OCI-LY1 (cell line): ENCODE measurements at regions not wholly inside any gene's neighbourhood (a gene's known extent, or its start where the extent isn't known, plus 50 kb on each side); places are given as distances from the start of the nearest gene placed in this dataset.

Experiments used
- H2AFZ ChIP-seq: fragments of 200-600 bp; sonication (generic), shearing (Covaris generic); 2 replicates; pipeline ENCODE4 v1.6.0; 2014; ENCODE audit warnings: antibody characterized with exemption, mild to moderate bottlenecking, low read length
- H3F3A ChIP-seq: fragments of 200-600 bp; sonication (generic), shearing (Covaris generic); 2 replicates; pipeline ENCODE4 v1.6.0; 2014; ENCODE audit warnings: mild to moderate bottlenecking, antibody characterized with exemption, low read length, moderate library complexity; ENCODE audit not compliant: insufficient read depth
- H3K27ac ChIP-seq: fragments of 200-600 bp; sonication (generic); 2 replicates; pipeline ENCODE4 v1.5.1; 2014; ENCODE audit warnings: low read length, mixed run types, mild to moderate bottlenecking, low read depth; ENCODE audit not compliant: poor library complexity, severe bottlenecking
- H3K27me3 ChIP-seq: fragments of 200-600 bp; sonication (generic); 2 replicates; pipeline ENCODE4 v1.6.0; 2014; ENCODE audit warnings: antibody characterized with exemption, mild to moderate bottlenecking, low read length, moderate library complexity; ENCODE audit not compliant: insufficient read depth
- H3K36me3 ChIP-seq: fragments of 200-600 bp; sonication (generic); 2 replicates; pipeline ENCODE4 v1.6.1; 2014; ENCODE audit warnings: mild to moderate bottlenecking, antibody characterized with exemption, low read length, moderate library complexity, mixed read lengths; ENCODE audit not compliant: insufficient read depth
- H3K4me1 ChIP-seq: fragments of 200-600 bp; sonication (generic); 2 replicates; pipeline ENCODE4 v1.5.1; 2014; ENCODE audit warnings: mild to moderate bottlenecking, low read length, moderate library complexity; ENCODE audit not compliant: insufficient read depth, severe bottlenecking
- H3K4me2 ChIP-seq: fragments of 200-600 bp; sonication (generic), shearing (Covaris generic); 2 replicates; pipeline ENCODE4 v1.6.1; 2014; ENCODE audit warnings: low read length
- H3K4me3 ChIP-seq: fragments of 200-600 bp; sonication (generic); 2 replicates; pipeline ENCODE4 v1.5.1; 2014; ENCODE audit warnings: low read length, low read depth, mild to moderate bottlenecking, mixed read lengths; ENCODE audit not compliant: poor library complexity, severe bottlenecking
- H3K79me2 ChIP-seq: fragments of 200-600 bp; shearing (Covaris generic); 2 replicates; pipeline ENCODE4 v1.6.1; 2016; ENCODE audit warnings: mixed run types, low read length, mixed read lengths; ENCODE audit not compliant: insufficient read depth
- H3K9ac ChIP-seq: fragments of 200-600 bp; sonication (generic), shearing (Covaris generic); 2 replicates; pipeline ENCODE4 v1.6.1; 2014; ENCODE audit warnings: mild to moderate bottlenecking, low read length, mixed read lengths
- H3K9me2 ChIP-seq: fragments of 200-600 bp; sonication (generic), shearing (Covaris generic); 2 replicates; pipeline ENCODE4 v1.6.1; 2014; ENCODE audit warnings: low read depth, mild to moderate bottlenecking, low read length, mixed read lengths
- H3K9me3 ChIP-seq: fragments of 200-600 bp; shearing (Covaris generic); 2 replicates; pipeline ENCODE4 v1.6.1; 2014; ENCODE audit warnings: low read length, mixed read lengths
- H4K20me1 ChIP-seq: fragments of 200-600 bp; sonication (generic), shearing (Covaris generic); 2 replicates; pipeline ENCODE4 v1.6.0; 2016; ENCODE audit warnings: mild to moderate bottlenecking, low read length; ENCODE audit not compliant: insufficient read depth
- CTCF ChIP-seq: fragments of 200-600 bp; sonication (generic), shearing (Covaris generic); IDR thresholded peaks from 2 replicates; pipeline ENCODE4 v1.5.1; 2017; ENCODE audit warnings: mild to moderate bottlenecking, antibody characterized with exemption, low read length, moderate library complexity, mixed read lengths
- EZH2 ChIP-seq: fragments of 200-600 bp; sonication (generic), shearing (Covaris generic); IDR thresholded peaks from 2 replicates; pipeline ENCODE4 v1.8.0; 2017; ENCODE audit warnings: borderline replicate concordance, mixed run types, mild to moderate bottlenecking, antibody characterized with exemption, low read length, moderate library complexity, mixed read lengths

- peak overlapping the region; percentile 62 for H3K4me2 ChIP-seq
- H3K27ac ChIP-seq, result peak overlapping the region; percentile 96
- no peak for TF ChIP-seq EZH2
- TF ChIP-seq CTCF, result no peak
These were observed 1231.2 kb upstream of the ZEB2 start for GRCh38 chr2:145751155-145751554.

GRCh38 chr2:145750612-145751011 is 1230.7 kb upstream of the ZEB2 start:
- Histone ChIP-seq H3K9me2 (no peaks in the 10 kb centered on the region), H3K36me3 (no peaks in the 10 kb centered on the region), H3F3A (no peaks in the 10 kb centered on the region; the same call in 1 of the 2 replicates), H3K4me3 (peak overlapping the region; percentile 25), H3K79me2 (no peaks in the 10 kb centered on the region), H4K20me1 (no peaks in the 10 kb centered on the region), H3K9ac (peak overlapping the region; percentile 74), H3K4me2 (peak overlapping the region; percentile 62), H3K27ac (peak overlapping the region; percentile 96), H3K27me3 (no peaks in the 10 kb centered on the region), H2AFZ (no peak overlapping the region), H3K9me3 (no peaks in the 10 kb centered on the region), H3K4me1 (peaks cover 69% of the 10 kb centered on the region)
- no peak for TF ChIP-seq CTCF

More at GRCh38 chr2:145751155-145751554, 1231.2 kb upstream of the ZEB2 start:
- peak overlapping the region; percentile 74 for H3K9ac ChIP-seq
- H3K9me3 ChIP-seq, result no peaks in the 10 kb centered on the region
- H3K27me3 ChIP-seq, result no peaks in the 10 kb centered on the region
- H3K36me3 ChIP-seq, result no peaks in the 10 kb centered on the region
- no peaks in the 10 kb centered on the region; the same call in 1 of the 2 replicates for H3F3A ChIP-seq
- peak overlapping the region; percentile 25 for H3K4me3 ChIP-seq
- no peaks in the 10 kb centered on the region for H3K9me2 ChIP-seq
- H4K20me1 ChIP-seq, result no peaks in the 10 kb centered on the region
- H3K79me2 ChIP-seq, result no peaks in the 10 kb centered on the region
- no peak overlapping the region for H2AFZ ChIP-seq
- peaks cover 69% of the 10 kb centered on the region for H3K4me1 ChIP-seq

- peaks cover 67% of the 10 kb centered on the region for H3K4me1 ChIP-seq
- no peaks in the 10 kb centered on the region for H4K20me1 ChIP-seq
- H3K79me2 ChIP-seq, result no peaks in the 10 kb centered on the region
- H3K4me2 ChIP-seq, result peak overlapping the region; percentile 62
- no peaks in the 10 kb centered on the region; the same call in 1 of the 2 replicates for H3F3A ChIP-seq
- peak overlapping the region; percentile 74 for H3K9ac ChIP-seq
- no peaks in the 10 kb centered on the region for H3K9me3 ChIP-seq
- peak overlapping the region; percentile 25 for H3K4me3 ChIP-seq
- H3K27ac ChIP-seq, result peak overlapping the region; percentile 96
- TF ChIP-seq CTCF, result no peak
- no peak for TF ChIP-seq EZH2
- no peak overlapping the region for H2AFZ ChIP-seq
- no peaks in the 10 kb centered on the region for H3K9me2 ChIP-seq
- H3K36me3 ChIP-seq, result no peaks in the 10 kb centered on the region
- H3K27me3 ChIP-seq, result no peaks in the 10 kb centered on the region
These were observed 1230.2 kb upstream of the ZEB2 start for GRCh38 chr2:145750144-145750543.
